ENCODE measurements at regions not wholly inside any gene's neighbourhood (a gene's known extent, or its start where the extent isn't known, plus 50 kb on each side); places are given as distances from the start of the nearest gene placed in this dataset.

DNA sequence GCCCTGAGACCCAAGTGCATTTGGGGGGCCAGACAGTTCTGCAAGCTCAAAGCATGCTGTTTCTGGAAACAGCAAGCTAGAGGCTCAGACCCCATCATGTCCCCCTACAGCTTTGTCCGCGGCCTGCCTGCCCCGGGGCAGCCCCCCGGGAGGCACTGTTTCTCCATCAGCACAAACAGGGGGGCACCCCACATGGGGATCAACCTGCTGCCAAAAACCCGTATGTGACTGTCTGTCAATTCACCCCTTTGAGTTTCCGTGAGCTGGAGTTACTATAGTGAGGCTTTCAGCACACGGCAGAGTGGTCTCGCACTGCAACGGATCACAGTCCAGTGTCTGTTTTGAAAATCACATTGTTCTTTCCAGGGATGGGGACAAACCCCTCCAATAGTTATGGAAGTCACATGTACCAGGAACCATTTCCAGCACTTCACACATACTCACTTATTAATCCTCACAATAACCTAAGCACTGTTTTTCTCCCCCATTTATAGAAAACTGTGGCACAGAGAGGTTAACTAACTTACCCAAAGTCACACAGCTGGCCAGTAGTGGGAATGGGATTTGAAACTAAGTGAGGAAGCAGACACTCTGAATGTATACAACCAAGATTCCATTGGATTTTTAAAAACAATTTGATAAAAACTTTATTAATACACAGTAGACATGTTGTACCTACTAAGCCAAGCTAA lies 269.0 kb downstream of the C16orf95 start:
- TF ChIP-seq POLR2A (IDR thresholded peaks at IDR 0.05; ENCODE audit: low read depth, low read length) (no peak), POLR2AphosphoS5 (IDR thresholded peaks at IDR 0.05; ENCODE audit: low read depth, low read length) (no peak), TAF1 (IDR thresholded peaks at IDR 0.05; ENCODE audit: borderline replicate concordance, low read depth, low read length) (no peak)

All from GM12892 (cell line).